ENCODE measurements at regions not wholly inside any gene's neighbourhood (a gene's known extent, or its start where the extent isn't known, plus 50 kb on each side); places are given as distances from the start of the nearest gene placed in this dataset.

- TF ChIP-seq FOXP4 (CRISPR knock-in tag; IDR thresholded peaks at IDR 0.05; ENCODE audit: borderline replicate concordance) (no peak), NCOA4 (IDR thresholded peaks at IDR 0.05; ENCODE audit: partially characterized antibody) (no peak), RAD21 (CRISPR knock-in tag; conservative IDR thresholded peaks at IDR 0.05 in 1 of 2, IDR thresholded peaks at IDR 0.05 in 1 of 2) (no peak), E2F6 (IDR thresholded peaks at IDR 0.05; ENCODE audit: borderline replicate concordance in 1 of 2, extremely low read depth in 1 of 2, insufficient read depth in 1 of 2, insufficient read length in 1 of 2, low read depth in 1 of 2, low read length in 1 of 2, poor library complexity in 1 of 2, severe bottlenecking in 1 of 2) (no peak), CTCF (IDR thresholded peaks at IDR 0.05 in 2 of 3, conservative IDR thresholded peaks at IDR 0.05 in 1 of 3; ENCODE audit: insufficient read depth in 2 of 3, low read depth in 1 of 3, low read length in 3 of 3) (no peak), ZNF740 (CRISPR knock-in tag; IDR thresholded peaks at IDR 0.05) (no peak), ZNF740 (tag; IDR thresholded peaks at IDR 0.05) (no peak), ELF4 (CRISPR knock-in tag; IDR thresholded peaks at IDR 0.05) (no peak), MTA2 (IDR thresholded peaks at IDR 0.05; ENCODE audit: low read depth) (no peak), ZFX (CRISPR knock-in tag; IDR thresholded peaks at IDR 0.05) (no peak), XRCC5 (IDR thresholded peaks at IDR 0.05; ENCODE audit: low read depth, low read length) (no peak), PATZ1 (CRISPR knock-in tag; IDR thresholded peaks at IDR 0.05; ENCODE audit: borderline replicate concordance) (no peak)
Measured at GRCh38 chr22:23485490-23485889, 94.6 kb downstream of the IGLL1 start.

All from K562 (cell line).